ENCODE measurements at regions not wholly inside any gene's neighbourhood (a gene's known extent, or its start where the extent isn't known, plus 50 kb on each side); places are given as distances from the start of the nearest gene placed in this dataset.

DNA sequence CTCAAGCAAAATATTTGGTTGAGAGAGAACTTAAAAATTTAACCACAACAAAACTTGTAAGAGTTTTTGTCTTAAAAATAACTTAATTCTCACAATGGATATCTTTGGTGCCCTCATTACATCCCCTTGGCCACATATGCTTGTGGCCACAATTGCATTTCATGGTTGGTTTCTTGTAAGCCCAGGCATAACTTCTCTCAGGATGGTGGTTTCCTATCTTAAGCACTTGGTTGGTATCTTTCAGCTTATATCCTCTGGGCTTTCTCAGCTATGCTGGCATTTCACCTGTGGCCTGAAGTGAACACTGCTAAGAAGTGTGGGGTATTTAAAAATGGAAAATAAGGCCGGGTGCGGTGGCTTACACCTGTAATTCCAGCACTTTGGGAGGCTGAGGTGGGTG is 212.4 kb upstream of the MEF2C start:
- Histone ChIP-seq H3K4me1 (no peaks in the 10 kb centered on the region), H3K4me3 (ENCODE audit: low read depth, low read length) (no peak overlapping the region), H2AFZ (no peak overlapping the region), H3K79me2 (no peaks in the 10 kb centered on the region), H3K36me3 (ENCODE audit: control insufficient read depth, insufficient read depth, low read length) (no peaks in the 10 kb centered on the region), H3K27ac (no peak overlapping the region), H3K9me3 (ENCODE audit: control insufficient read depth, low read length) (no peaks in the 10 kb centered on the region), H3K27me3 (ENCODE audit: control insufficient read depth, insufficient read depth, low read length) (no peaks in the 10 kb centered on the region), H3K9ac (no peak overlapping the region), H3K4me2 (ENCODE audit: low read length) (no peak overlapping the region)
- TF ChIP-seq, protein P1, sequence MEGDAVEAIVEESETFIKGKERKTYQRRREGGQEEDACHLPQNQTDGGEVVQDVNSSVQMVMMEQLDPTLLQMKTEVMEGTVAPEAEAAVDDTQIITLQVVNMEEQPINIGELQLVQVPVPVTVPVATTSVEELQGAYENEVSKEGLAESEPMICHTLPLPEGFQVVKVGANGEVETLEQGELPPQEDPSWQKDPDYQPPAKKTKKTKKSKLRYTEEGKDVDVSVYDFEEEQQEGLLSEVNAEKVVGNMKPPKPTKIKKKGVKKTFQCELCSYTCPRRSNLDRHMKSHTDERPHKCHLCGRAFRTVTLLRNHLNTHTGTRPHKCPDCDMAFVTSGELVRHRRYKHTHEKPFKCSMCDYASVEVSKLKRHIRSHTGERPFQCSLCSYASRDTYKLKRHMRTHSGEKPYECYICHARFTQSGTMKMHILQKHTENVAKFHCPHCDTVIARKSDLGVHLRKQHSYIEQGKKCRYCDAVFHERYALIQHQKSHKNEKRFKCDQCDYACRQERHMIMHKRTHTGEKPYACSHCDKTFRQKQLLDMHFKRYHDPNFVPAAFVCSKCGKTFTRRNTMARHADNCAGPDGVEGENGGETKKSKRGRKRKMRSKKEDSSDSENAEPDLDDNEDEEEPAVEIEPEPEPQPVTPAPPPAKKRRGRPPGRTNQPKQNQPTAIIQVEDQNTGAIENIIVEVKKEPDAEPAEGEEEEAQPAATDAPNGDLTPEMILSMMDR (IDR thresholded peaks at IDR 0.05), result no peak

DNA sequence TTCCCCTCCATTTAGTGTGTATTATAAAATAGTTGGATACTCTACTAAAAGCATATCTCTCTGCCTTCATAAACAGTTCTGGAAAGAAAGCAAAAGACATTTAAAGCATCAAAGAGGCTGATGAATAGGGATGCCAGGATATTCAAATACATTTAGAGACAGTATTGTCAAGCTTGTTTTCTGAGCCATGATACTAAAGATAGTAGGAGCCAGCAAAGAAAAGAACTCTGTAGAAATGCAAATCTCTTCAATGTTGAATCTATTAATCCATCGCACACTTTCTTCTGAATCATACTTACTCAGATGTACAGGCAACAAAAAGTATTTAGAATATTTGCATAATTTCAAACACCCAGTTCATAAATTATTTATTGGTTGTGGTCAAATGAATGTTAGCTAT is 207.1 kb upstream of the MEF2C start:
- Histone ChIP-seq H3K36me3 (ENCODE audit: control insufficient read depth, insufficient read depth, low read length) (no peaks in the 10 kb centered on the region), H3K4me2 (ENCODE audit: low read length) (no peak overlapping the region), H3K27ac (no peak overlapping the region), H3K4me3 (ENCODE audit: low read depth, low read length) (no peak overlapping the region), H3K9me3 (ENCODE audit: control insufficient read depth, low read length) (no peaks in the 10 kb centered on the region), H3K9ac (no peak overlapping the region), H3K79me2 (no peaks in the 10 kb centered on the region), H3K4me1 (no peaks in the 10 kb centered on the region), H2AFZ (no peak overlapping the region), H3K27me3 (ENCODE audit: control insufficient read depth, insufficient read depth, low read length) (no peaks in the 10 kb centered on the region)
- TF ChIP-seq, protein P1 (IDR thresholded peaks at IDR 0.05), result no peak

DNA sequence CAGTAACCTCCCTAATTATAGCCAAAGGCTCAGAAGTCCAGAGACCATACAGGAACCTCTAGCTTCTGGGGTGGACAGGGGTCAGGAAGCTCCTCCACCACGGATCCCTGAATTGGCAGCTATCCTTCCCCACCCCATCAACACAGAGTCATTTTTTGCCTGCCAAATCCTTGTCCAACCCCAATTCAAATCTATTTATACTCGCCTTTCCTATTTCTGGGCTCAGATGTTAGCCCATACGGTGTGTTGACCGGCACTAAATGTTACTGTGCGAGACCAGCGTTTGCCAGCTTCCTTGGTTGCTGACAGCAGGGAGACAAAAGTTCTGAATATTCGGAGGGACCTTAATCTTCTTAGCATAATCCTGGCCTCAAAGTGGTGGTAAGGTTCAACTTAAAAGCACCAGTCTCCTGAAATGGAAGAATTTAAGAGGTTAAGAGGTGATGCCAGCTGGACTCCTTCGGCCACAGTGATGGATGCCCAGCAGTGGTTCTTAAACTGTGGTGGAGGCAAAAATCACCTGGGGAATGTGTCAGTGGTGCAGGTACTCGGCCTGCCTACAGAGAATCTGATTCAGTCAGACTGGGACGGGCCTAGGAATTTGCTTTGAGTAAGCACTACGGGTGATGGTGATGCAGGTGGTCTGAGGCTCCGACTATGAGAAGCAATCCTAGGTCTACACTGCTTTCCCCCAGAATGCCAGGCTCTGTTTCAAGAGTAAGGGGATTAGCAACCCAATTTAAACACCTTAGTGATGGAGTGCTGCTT is 204.8 kb upstream of the MEF2C start:
- no peaks in the 10 kb centered on the region for H3K36me3 ChIP-seq (ENCODE audit: control insufficient read depth, insufficient read depth, low read length)
- H3K79me2 ChIP-seq, result no peaks in the 10 kb centered on the region
- H3K4me1 ChIP-seq, result no peaks in the 10 kb centered on the region
- no peaks in the 10 kb centered on the region for H3K27me3 ChIP-seq (ENCODE audit: control insufficient read depth, insufficient read depth, low read length)
- H3K27ac ChIP-seq, result no peak overlapping the region
- H3K4me2 ChIP-seq (ENCODE audit: low read length), result no peak overlapping the region
- TF ChIP-seq, protein P1 (IDR thresholded peaks at IDR 0.05), result no peak
- no peak overlapping the region for H3K9ac ChIP-seq
- H3K9me3 ChIP-seq (ENCODE audit: control insufficient read depth, low read length), result no peaks in the 10 kb centered on the region
- H2AFZ ChIP-seq, result no peak overlapping the region
- H3K4me3 ChIP-seq (ENCODE audit: low read depth, low read length), result no peak overlapping the region

DNA sequence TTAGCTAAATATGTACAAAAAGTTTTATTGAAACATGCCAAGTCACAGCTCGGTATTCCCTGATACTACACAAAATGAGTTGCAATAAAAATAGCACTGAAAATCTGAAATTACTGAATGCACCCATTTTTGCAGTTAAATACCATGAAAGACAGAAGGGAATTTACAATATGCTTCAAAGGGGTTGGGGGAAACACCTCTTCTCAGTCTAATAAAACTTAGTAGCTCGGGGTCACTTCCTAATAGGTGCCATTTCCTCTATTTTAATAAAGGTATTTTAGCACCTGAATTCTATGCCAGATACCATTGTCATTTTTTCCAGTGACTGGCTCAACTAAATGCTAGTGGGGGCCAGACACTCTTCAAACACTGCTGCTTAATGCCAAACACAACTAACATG is 204.1 kb upstream of the MEF2C start:
- Histone ChIP-seq H3K9me3 (ENCODE audit: control insufficient read depth, low read length) (no peaks in the 10 kb centered on the region), H3K27ac (no peak overlapping the region), H3K4me1 (no peaks in the 10 kb centered on the region), H3K79me2 (no peaks in the 10 kb centered on the region), H3K27me3 (ENCODE audit: control insufficient read depth, insufficient read depth, low read length) (no peaks in the 10 kb centered on the region), H3K4me3 (ENCODE audit: low read depth, low read length) (no peak overlapping the region), H3K36me3 (ENCODE audit: control insufficient read depth, insufficient read depth, low read length) (no peaks in the 10 kb centered on the region), H3K4me2 (ENCODE audit: low read length) (no peak overlapping the region), H3K9ac (no peak overlapping the region), H2AFZ (no peak overlapping the region)
- TF ChIP-seq, protein P1 (IDR thresholded peaks at IDR 0.05), result no peak

All from parathyroid adenoma (tissue), 2 donors.